CD8-positive, alpha-beta memory T cell (primary cell): ENCODE measurements at regions not wholly inside any gene's neighbourhood (a gene's known extent, or its start where the extent isn't known, plus 50 kb on each side); places are given as distances from the start of the nearest gene placed in this dataset.

Experiments
- CTCF ChIA-PET: fragments of 350-600 bp; sonication (Branson Sonifier 250); formaldehyde crosslinking; loops from one replicate; lab custom pipeline; 2021; ENCODE audit warnings: antibody characterized with exemption; lab: Charles Lee
- POLR2A ChIA-PET: fragments of 350-600 bp; sonication (Branson Sonifier 250); formaldehyde crosslinking; loops from one replicate; lab custom pipeline; 2021; ENCODE audit warnings: antibody characterized with exemption; lab: Charles Lee
- DNase-seq, 5 donors: peaks; one replicate each; pipeline versions ENCODE4 v3.0.0 to v3.0.0-alpha.2; 2020 to 2022; ENCODE audit warnings: mixed read lengths in 1 of 5
- H3K27ac ChIP-seq: one replicate; pipeline ENCODE4 v1.7.0; 2013; ENCODE audit warnings: low read depth, mild to moderate bottlenecking, low read length, moderate library complexity
- H3K27me3 ChIP-seq: 2 replicates; pipeline ENCODE4 v1.7.0; 2013; ENCODE audit warnings: low read length, mild to moderate bottlenecking; ENCODE audit not compliant: insufficient read depth, poor library complexity, severe bottlenecking
- H3K36me3 ChIP-seq: 2 replicates; pipeline ENCODE4 v1.7.0; 2013; ENCODE audit warnings: mild to moderate bottlenecking, low read length, moderate library complexity; ENCODE audit not compliant: insufficient read depth
- H3K4me1 ChIP-seq: 2 replicates; pipeline ENCODE4 v1.7.0; 2013; ENCODE audit warnings: mild to moderate bottlenecking, low read length, moderate library complexity; ENCODE audit not compliant: insufficient read depth
- H3K4me3 ChIP-seq: 2 replicates; pipeline ENCODE4 v1.7.0; 2013; ENCODE audit warnings: mild to moderate bottlenecking, low read length
- H3K9me3 ChIP-seq: 2 replicates; pipeline ENCODE4 v1.7.0; 2013; ENCODE audit warnings: mild to moderate bottlenecking, low read length
- H3K27ac Mint-ChIP-seq, 8 donors: one replicate each; pipeline ENCODE4 v1.8.0; 2020 to 2021; ENCODE audit warnings: mixed read lengths in 8 of 8, mild to moderate bottlenecking in 6 of 8, inconsistent platforms in 3 of 8, moderate library complexity in 3 of 8
- H3K27me3 Mint-ChIP-seq, 2 donors: one replicate each; pipeline ENCODE4 v1.8.0; 2020 to 2021; ENCODE audit warnings: mixed read lengths in 2 of 2, mild to moderate bottlenecking in 1 of 2, moderate library complexity in 1 of 2
- H3K36me3 Mint-ChIP-seq, 3 donors: one replicate each; pipeline ENCODE4 v1.8.0; 2020 to 2021; ENCODE audit warnings: mixed read lengths in 3 of 3, inconsistent platforms in 1 of 3, mild to moderate bottlenecking in 1 of 3
- H3K4me1 Mint-ChIP-seq, 3 donors: one replicate each; pipeline ENCODE4 v1.8.0; 2020 to 2021; ENCODE audit warnings: mixed read lengths in 3 of 3, inconsistent platforms in 1 of 3, mild to moderate bottlenecking in 1 of 3
- H3K4me3 Mint-ChIP-seq, 7 donors: one replicate each; pipeline ENCODE4 v1.8.0; 2020 to 2021; ENCODE audit warnings: mixed read lengths in 7 of 7, mild to moderate bottlenecking in 6 of 7, moderate library complexity in 4 of 7, inconsistent platforms in 2 of 7
- H3K9me3 Mint-ChIP-seq, 5 donors: one replicate each; pipeline ENCODE4 v1.8.0; 2020 to 2022; ENCODE audit warnings: mixed read lengths in 5 of 5, mild to moderate bottlenecking in 3 of 5, moderate library complexity in 2 of 5, inconsistent platforms in 1 of 5

DNA sequence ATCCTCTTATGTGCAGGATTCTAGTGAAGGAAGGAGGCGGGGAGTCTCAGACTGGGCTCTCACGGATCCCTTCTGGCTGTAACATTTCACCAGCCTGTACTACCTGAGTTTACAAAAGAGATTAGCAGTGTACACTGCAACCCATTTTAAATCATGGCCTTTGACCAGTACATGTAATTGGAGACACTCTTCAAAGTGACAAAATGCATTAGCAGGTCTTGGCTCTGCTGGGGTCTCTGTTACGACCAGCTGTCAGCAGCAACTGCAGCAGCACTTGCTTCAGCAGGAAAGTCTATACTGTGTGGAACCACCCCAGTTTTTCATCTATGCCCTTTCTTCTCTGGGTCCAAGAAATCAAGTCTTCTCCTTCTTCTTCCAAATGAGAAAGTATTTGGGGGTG is 322.8 kb upstream of the ASIC2 start:
- H3K27me3 Mint-ChIP-seq: peaks cover 3 to 7% of the 10 kb centered on the region in 2 donors
- DNase-seq: no peak
- POLR2A ChIA-PET: no interaction called here

DNA sequence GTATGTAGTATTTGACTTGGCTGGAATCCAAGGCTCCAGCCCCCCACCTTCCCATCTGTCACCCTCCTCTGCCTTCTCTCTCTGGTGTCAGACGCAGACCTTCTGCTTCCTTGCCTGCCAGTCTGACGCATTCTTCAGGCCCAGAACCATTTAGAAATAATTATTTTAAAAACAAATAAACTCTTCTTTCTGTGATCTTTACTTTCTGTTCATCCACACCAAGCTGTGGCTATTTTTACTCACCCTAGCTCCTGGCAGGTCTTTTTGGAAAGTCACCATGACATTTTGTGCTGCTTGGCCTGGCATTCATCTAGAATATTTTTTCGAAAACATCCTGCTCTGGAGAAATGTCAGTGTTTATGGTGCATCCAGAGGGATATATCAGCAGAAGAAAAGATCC is 330.7 kb upstream of the ASIC2 start:
- Mint-ChIP-seq H3K9me3 (peaks cover 0 to 5% (median 0%) of the 10 kb centered on the region in 5 donors), H3K4me3 (no peak overlapping the region), H3K27ac (no peak overlapping the region), H3K4me1 (no peaks in the 10 kb centered on the region), H3K27me3 (peaks cover 2 to 5% of the 10 kb centered on the region in 2 donors), H3K36me3 (no peaks in the 10 kb centered on the region)
- Histone ChIP-seq H3K4me1 (no peaks in the 10 kb centered on the region), H3K36me3 (no peaks in the 10 kb centered on the region), H3K27me3 (no peaks in the 10 kb centered on the region), H3K9me3 (no peaks in the 10 kb centered on the region), H3K4me3 (no peak overlapping the region), H3K27ac (no peak overlapping the region)
- no peak for DNase-seq
- POLR2A ChIA-PET: no interaction called here
- CTCF ChIA-PET: no interaction called here

More for the DNA sequence above, 322.8 kb upstream of the ASIC2 start:
- no peaks in the 10 kb centered on the region for H3K4me1 Mint-ChIP-seq
- no peak overlapping the region for H3K4me3 Mint-ChIP-seq
- Histone ChIP-seq H3K4me1 (no peaks in the 10 kb centered on the region), H3K4me3 (no peak overlapping the region), H3K27ac (no peak overlapping the region), H3K27me3 (no peaks in the 10 kb centered on the region), H3K9me3 (no peaks in the 10 kb centered on the region), H3K36me3 (no peaks in the 10 kb centered on the region)
- peaks cover 0 to 8% (median 3%) of the 10 kb centered on the region in 5 donors for H3K9me3 Mint-ChIP-seq
- no peaks in the 10 kb centered on the region for H3K36me3 Mint-ChIP-seq
- H3K27ac Mint-ChIP-seq: no peak overlapping the region
- CTCF ChIA-PET: no interaction called here

DNA sequence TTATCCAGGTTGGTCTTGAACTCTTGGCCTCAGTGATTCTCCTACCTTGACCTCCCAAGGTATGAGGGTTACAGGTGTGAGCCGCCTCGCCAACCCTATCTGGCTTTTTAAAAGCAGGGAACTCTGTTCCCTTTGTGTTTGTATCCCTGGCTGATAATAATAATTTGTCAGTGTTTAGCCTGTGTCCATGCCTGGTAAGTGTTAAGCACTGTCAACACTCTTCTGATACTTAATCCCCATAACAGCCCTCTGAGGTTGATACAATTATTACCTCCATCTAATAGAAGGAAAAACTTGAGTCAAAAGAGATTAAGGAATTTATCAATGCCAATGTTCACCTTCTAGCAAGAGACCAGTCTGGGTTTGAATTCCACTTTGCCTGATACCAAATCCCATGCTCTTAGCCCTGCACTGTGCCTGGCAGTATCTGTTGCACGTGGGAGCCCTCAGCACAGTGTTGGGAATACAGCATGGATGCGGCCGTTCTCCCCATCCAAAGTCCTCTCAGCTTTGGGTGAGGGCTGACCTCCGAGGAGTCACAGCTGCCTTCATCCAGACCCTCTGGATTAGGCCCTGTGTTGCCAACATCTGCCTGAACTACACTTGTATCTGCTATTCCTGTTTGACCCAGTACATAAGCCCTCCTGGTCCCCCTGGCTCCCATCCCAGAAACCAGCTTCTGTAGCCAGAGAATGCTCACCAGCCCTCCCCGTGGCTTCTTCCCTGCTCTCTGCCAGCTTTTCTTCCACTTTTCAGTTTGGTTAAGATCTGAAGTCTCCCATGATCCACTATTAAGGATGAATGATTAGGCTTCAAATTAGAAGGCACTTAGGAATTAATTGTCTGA is 335.6 kb upstream of the ASIC2 start:
- no peaks in the 10 kb centered on the region for H3K4me1 Mint-ChIP-seq
- peaks cover 0 to 9% (median 0%) of the 10 kb centered on the region in 3 donors for H3K36me3 Mint-ChIP-seq
- no peak for DNase-seq
- no peak overlapping the region for H3K27ac ChIP-seq
- H3K4me3 Mint-ChIP-seq: no peak overlapping the region
- H3K9me3 Mint-ChIP-seq: peaks cover 4 to 16% (median 9%) of the 10 kb centered on the region in 5 donors
- H3K27me3 ChIP-seq: no peaks in the 10 kb centered on the region
- H3K4me1 ChIP-seq: no peaks in the 10 kb centered on the region
- no peaks in the 10 kb centered on the region for H3K36me3 ChIP-seq
- peaks cover 5 to 15% of the 10 kb centered on the region in 2 donors for H3K27me3 Mint-ChIP-seq
- H3K9me3 ChIP-seq: no peaks in the 10 kb centered on the region
- H3K27ac Mint-ChIP-seq: no peak overlapping the region
- ChIA-PET CTCF (no interaction called here), POLR2A (no interaction called here)
- H3K4me3 ChIP-seq: no peak overlapping the region

DNA sequence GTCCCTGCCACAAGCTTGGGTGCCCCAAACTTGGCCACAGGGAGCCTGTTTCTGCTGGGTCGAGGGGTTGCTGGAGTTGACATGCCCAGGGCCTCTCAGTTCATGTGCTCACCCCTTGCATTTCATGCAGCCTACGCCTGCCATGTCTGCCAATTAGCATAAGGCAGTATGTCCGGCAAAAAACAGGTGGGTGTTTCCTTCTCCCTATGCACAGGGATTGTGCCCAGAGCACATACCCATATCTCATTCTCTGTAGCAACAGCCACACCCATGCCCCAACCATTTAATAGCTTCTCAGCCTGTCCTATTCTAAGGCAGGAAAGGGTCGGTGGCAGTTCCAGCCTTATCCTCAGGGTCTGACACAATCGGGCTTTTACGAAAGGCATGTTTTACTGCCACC is 340.4 kb upstream of the ASIC2 start:
- Mint-ChIP-seq H3K9me3 (peaks cover 17 to 43% (median 21%) of the 10 kb centered on the region in 5 donors), H3K4me3 (no peak overlapping the region), H3K27ac (no peak overlapping the region), H3K36me3 (peaks cover 0 to 13% (median 6%) of the 10 kb centered on the region in 3 donors), H3K27me3 (peaks cover 7 to 19% of the 10 kb centered on the region in 2 donors), H3K4me1 (peaks cover 12 to 21% (median 15%) of the 10 kb centered on the region in 3 donors)
- H3K27me3 ChIP-seq: no peaks in the 10 kb centered on the region
- no peaks in the 10 kb centered on the region for H3K36me3 ChIP-seq
- no peak overlapping the region for H3K4me3 ChIP-seq
- ChIA-PET CTCF (no interaction called here), POLR2A (no interaction called here)
- H3K4me1 ChIP-seq: no peaks in the 10 kb centered on the region
- no peak for DNase-seq
- H3K27ac ChIP-seq: no peak overlapping the region
- H3K9me3 ChIP-seq: peaks cover 4% of the 10 kb centered on the region

DNA sequence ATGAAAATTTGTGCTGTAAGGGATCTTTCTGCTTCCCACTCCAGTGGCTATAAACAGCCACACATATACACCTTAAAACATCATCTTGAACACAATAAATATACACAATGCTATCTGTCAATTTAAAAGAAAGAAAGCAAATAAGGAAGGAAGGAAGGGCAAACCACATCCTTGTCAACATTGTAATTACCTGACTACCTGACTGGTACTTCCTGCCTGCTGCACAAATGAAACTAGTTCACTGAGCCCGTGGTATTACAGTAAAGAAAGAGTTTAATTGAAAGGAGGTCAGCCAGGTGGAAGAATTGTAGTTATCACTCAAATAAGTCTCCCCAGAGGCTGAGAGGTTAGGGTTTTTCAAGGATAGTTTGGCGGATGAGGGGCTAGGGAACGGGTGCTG is 344.4 kb upstream of the ASIC2 start:
- H3K4me1 Mint-ChIP-seq: peaks cover 12 to 22% (median 15%) of the 10 kb centered on the region in 3 donors
- H3K27me3 Mint-ChIP-seq: peaks cover 6 to 8% of the 10 kb centered on the region in 2 donors
- H3K27ac Mint-ChIP-seq: peak overlapping the region in 2 of 8 donors; percentile 57 to 69
- H3K9me3 ChIP-seq: peaks cover 6% of the 10 kb centered on the region
- no peak overlapping the region for H3K27ac ChIP-seq
- no peaks in the 10 kb centered on the region for H3K4me1 ChIP-seq
- H3K4me3 ChIP-seq: no peak overlapping the region
- POLR2A ChIA-PET: no interaction called here
- peaks cover 0 to 6% (median 5%) of the 10 kb centered on the region in 3 donors for H3K36me3 Mint-ChIP-seq
- no peak for DNase-seq
- H3K27me3 ChIP-seq: no peaks in the 10 kb centered on the region
- no peaks in the 10 kb centered on the region for H3K36me3 ChIP-seq
- peak overlapping the region in 2 of 7 donors; percentile 5 to 41 for H3K4me3 Mint-ChIP-seq
- CTCF ChIA-PET: no interaction called here
- H3K9me3 Mint-ChIP-seq: peaks cover 12 to 44% (median 24%) of the 10 kb centered on the region in 5 donors

DNA sequence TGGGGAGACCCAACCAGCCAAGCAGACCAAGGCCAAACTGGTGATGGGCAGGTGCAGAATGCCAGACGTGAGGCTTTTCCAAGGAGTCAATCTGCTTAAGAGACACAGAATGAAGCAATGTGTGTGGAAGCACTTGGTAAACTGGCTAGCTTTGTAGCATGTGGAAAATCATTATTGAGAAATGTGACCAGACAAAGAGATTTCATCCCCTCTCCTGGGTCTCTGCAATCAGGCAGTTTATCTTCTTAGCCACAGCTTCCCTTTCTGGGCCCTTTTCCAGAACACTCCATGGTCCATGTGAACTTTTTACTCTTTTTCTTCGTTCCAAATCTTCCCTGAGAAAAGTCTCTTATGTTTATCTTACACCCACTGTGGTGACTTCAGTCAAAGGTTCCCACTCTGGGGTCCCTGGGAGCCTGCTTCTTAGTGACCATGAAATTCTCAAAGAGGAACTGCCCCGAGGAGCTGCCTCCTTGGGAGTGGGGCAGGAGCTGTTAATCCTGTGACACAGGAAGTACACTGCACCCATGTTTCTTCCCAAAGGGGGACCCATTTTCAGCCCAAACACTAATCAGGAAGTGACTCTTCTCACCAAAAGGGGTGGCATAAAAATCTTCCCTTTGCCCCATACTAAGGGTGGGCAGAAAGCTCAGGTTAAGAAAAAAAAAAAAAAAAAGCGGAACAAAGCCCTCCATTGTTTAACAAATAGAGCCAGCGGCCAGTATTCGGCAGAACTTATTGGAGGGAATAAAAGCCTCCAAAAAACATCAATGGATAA is 346.2 kb upstream of the ASIC2 start:
- no peak for DNase-seq
- no peak overlapping the region for H3K27ac Mint-ChIP-seq
- POLR2A ChIA-PET: no interaction called here
- Histone ChIP-seq H3K9me3 (peaks cover 6% of the 10 kb centered on the region), H3K36me3 (no peaks in the 10 kb centered on the region), H3K27ac (no peak overlapping the region), H3K4me3 (no peak overlapping the region), H3K4me1 (no peaks in the 10 kb centered on the region), H3K27me3 (no peaks in the 10 kb centered on the region)
- H3K9me3 Mint-ChIP-seq: peaks cover 12 to 39% (median 20%) of the 10 kb centered on the region in 5 donors
- no peak overlapping the region for H3K4me3 Mint-ChIP-seq
- peaks cover 12 to 22% (median 15%) of the 10 kb centered on the region in 3 donors for H3K4me1 Mint-ChIP-seq
- peaks cover 0 to 6% (median under 1%) of the 10 kb centered on the region in 3 donors for H3K36me3 Mint-ChIP-seq
- CTCF ChIA-PET: interaction anchor here (1.0 kb wide), 1 partner anchor 13 kb away, joined by 3 read pairs; no protein-coding TSS in a partner anchor
- peaks cover 4 to 8% of the 10 kb centered on the region in 2 donors for H3K27me3 Mint-ChIP-seq

DNA sequence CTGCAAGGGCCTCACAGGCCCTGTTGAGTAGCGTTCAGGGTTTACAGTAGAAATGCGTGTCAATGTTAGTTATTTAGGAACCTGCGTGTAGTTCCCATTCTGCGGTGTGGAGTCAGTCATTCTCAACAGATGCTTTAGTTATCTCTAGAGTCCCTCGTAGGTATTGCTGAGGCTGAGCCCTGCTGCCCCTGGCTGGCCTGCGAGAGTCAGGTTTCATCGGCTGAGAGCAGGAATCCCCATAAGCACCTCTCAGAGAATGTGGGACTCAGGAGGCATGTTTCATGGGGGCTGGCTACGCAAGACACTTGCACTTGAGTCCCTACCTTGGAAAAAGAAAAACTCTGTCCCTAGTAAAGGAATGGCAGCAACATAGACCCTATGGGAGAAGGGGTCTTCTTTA is 347.5 kb upstream of the ASIC2 start:
- H3K9me3 Mint-ChIP-seq: peaks cover 12 to 36% (median 18%) of the 10 kb centered on the region in 5 donors

DNA sequence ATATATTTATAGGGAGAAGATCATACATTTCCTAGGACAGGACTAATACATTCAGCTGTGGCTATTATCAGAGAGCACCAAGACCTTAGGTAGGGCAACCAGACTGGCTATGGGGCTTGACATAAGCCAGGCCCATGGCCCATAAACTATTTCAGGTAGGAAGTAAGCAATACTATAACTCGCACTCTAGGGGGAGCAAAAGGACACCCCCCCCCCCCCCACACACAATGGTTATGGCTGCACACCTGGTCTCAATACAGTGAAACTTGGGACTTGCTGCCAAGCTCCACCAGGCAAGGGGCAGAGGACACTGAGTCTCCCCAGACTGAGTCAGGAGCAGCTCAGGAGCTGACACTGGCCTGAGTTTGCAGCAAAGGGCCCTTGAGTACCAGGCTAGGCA is 348.9 kb upstream of the ASIC2 start:
- ChIA-PET POLR2A (no interaction called here), CTCF (no interaction called here)
- peaks cover 8 to 15% (median 9%) of the 10 kb centered on the region in 3 donors for H3K4me1 Mint-ChIP-seq
- H3K36me3 Mint-ChIP-seq: peaks cover 0 to 6% (median 0%) of the 10 kb centered on the region in 3 donors
- no peak overlapping the region for H3K27ac ChIP-seq
- peaks cover 12 to 34% (median 16%) of the 10 kb centered on the region in 5 donors for H3K9me3 Mint-ChIP-seq
- no peak overlapping the region for H3K4me3 ChIP-seq
- H3K27ac Mint-ChIP-seq: no peak overlapping the region
- peaks cover 6% of the 10 kb centered on the region for H3K9me3 ChIP-seq
- no peaks in the 10 kb centered on the region for H3K36me3 ChIP-seq
- peaks cover 9 to 12% of the 10 kb centered on the region in 2 donors for H3K27me3 Mint-ChIP-seq
- no peak overlapping the region for H3K4me3 Mint-ChIP-seq
- no peaks in the 10 kb centered on the region for H3K4me1 ChIP-seq
- no peak for DNase-seq
- H3K27me3 ChIP-seq: no peaks in the 10 kb centered on the region

More for the DNA sequence above, 347.5 kb upstream of the ASIC2 start:
- Histone ChIP-seq H3K27me3 (no peaks in the 10 kb centered on the region), H3K27ac (no peak overlapping the region), H3K36me3 (no peaks in the 10 kb centered on the region), H3K9me3 (peaks cover 6% of the 10 kb centered on the region), H3K4me3 (no peak overlapping the region), H3K4me1 (no peaks in the 10 kb centered on the region)
- H3K36me3 Mint-ChIP-seq: peaks cover 0 to 6% (median 0%) of the 10 kb centered on the region in 3 donors
- no peak for DNase-seq
- no peak overlapping the region for H3K27ac Mint-ChIP-seq
- POLR2A ChIA-PET: no interaction called here
- H3K27me3 Mint-ChIP-seq: peaks cover 6 to 7% of the 10 kb centered on the region in 2 donors
- no peak overlapping the region for H3K4me3 Mint-ChIP-seq
- peaks cover 12 to 22% (median 15%) of the 10 kb centered on the region in 3 donors for H3K4me1 Mint-ChIP-seq
- CTCF ChIA-PET: no interaction called here
